Neural cell (in vitro differentiated cells): ENCODE measurements at regions not wholly inside any gene's neighbourhood (a gene's known extent, or its start where the extent isn't known, plus 50 kb on each side); places are given as distances from the start of the nearest gene placed in this dataset.

Source experiments
- CTCF ChIP-seq: fragments of 450-650 bp; IDR thresholded peaks from 2 replicates; pipeline ENCODE4 v1.5.1; 2014; ENCODE audit warnings: antibody characterized with exemption, mild to moderate bottlenecking, moderate library complexity; ENCODE audit not compliant: poor library complexity, severe bottlenecking
- EZH2 ChIP-seq: fragments of 200-600, 300-800 bp; shearing (Covaris generic), sonication (generic); IDR thresholded peaks from 2 replicates; pipeline ENCODE4 v1.6.1; 2014; ENCODE audit warnings: antibody characterized with exemption, low read length, borderline replicate concordance, mild to moderate bottlenecking; ENCODE audit not compliant: insufficient read depth, poor library complexity, severe bottlenecking
- POLR2AphosphoS5 ChIP-seq: IDR thresholded peaks from 2 replicates; pipeline ENCODE4 v1.6.1; 2012
- RAD21 ChIP-seq: fragments of 450-650 bp; conservative IDR thresholded peaks from 2 replicates; pipeline ENCODE4 v1.6.1; 2014; ENCODE audit warnings: antibody characterized with exemption, mild to moderate bottlenecking, moderate library complexity
- TAF1 ChIP-seq: IDR thresholded peaks from 2 replicates; pipeline ENCODE4 v1.6.1; 2012; ENCODE audit warnings: low read depth
- TF ChIP-seq, protein P1 (sequence below): IDR thresholded peaks from 2 replicates; pipeline ENCODE4 v1.6.1; 2012; ENCODE audit warnings: borderline replicate concordance

GRCh38 chr12:113667676-113668356, 196.1 kb upstream of the LHX5 start:
- TF ChIP-seq CTCF (no peak), RAD21 (no peak), EZH2 (no peak), POLR2AphosphoS5 (no peak), TAF1 (no peak)
- TF ChIP-seq, protein P1, sequence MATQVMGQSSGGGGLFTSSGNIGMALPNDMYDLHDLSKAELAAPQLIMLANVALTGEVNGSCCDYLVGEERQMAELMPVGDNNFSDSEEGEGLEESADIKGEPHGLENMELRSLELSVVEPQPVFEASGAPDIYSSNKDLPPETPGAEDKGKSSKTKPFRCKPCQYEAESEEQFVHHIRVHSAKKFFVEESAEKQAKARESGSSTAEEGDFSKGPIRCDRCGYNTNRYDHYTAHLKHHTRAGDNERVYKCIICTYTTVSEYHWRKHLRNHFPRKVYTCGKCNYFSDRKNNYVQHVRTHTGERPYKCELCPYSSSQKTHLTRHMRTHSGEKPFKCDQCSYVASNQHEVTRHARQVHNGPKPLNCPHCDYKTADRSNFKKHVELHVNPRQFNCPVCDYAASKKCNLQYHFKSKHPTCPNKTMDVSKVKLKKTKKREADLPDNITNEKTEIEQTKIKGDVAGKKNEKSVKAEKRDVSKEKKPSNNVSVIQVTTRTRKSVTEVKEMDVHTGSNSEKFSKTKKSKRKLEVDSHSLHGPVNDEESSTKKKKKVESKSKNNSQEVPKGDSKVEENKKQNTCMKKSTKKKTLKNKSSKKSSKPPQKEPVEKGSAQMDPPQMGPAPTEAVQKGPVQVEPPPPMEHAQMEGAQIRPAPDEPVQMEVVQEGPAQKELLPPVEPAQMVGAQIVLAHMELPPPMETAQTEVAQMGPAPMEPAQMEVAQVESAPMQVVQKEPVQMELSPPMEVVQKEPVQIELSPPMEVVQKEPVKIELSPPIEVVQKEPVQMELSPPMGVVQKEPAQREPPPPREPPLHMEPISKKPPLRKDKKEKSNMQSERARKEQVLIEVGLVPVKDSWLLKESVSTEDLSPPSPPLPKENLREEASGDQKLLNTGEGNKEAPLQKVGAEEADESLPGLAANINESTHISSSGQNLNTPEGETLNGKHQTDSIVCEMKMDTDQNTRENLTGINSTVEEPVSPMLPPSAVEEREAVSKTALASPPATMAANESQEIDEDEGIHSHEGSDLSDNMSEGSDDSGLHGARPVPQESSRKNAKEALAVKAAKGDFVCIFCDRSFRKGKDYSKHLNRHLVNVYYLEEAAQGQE: no peak
